GM12872 (cell line): ENCODE measurements at regions not wholly inside any gene's neighbourhood (a gene's known extent, or its start where the extent isn't known, plus 50 kb on each side); places are given as distances from the start of the nearest gene placed in this dataset.

Experiments used
- TF ChIP-seq, protein P1 (sequence below): IDR thresholded peaks from 3 replicates; pipeline ENCODE4 v1.5.1; 2011; ENCODE audit warnings: low read depth, mild to moderate bottlenecking, low read length, moderate library complexity; ENCODE audit not compliant: insufficient read depth

- TF ChIP-seq, protein P1, sequence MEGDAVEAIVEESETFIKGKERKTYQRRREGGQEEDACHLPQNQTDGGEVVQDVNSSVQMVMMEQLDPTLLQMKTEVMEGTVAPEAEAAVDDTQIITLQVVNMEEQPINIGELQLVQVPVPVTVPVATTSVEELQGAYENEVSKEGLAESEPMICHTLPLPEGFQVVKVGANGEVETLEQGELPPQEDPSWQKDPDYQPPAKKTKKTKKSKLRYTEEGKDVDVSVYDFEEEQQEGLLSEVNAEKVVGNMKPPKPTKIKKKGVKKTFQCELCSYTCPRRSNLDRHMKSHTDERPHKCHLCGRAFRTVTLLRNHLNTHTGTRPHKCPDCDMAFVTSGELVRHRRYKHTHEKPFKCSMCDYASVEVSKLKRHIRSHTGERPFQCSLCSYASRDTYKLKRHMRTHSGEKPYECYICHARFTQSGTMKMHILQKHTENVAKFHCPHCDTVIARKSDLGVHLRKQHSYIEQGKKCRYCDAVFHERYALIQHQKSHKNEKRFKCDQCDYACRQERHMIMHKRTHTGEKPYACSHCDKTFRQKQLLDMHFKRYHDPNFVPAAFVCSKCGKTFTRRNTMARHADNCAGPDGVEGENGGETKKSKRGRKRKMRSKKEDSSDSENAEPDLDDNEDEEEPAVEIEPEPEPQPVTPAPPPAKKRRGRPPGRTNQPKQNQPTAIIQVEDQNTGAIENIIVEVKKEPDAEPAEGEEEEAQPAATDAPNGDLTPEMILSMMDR, result no peak
Measured at GRCh38 chr4:136526517-136526916, 1005.8 kb downstream of the PCDH18 start.

- TF ChIP-seq, protein P1, result no peak
Measured at GRCh38 chr4:136524039-136524438, 1008.3 kb downstream of the PCDH18 start.

DNA sequence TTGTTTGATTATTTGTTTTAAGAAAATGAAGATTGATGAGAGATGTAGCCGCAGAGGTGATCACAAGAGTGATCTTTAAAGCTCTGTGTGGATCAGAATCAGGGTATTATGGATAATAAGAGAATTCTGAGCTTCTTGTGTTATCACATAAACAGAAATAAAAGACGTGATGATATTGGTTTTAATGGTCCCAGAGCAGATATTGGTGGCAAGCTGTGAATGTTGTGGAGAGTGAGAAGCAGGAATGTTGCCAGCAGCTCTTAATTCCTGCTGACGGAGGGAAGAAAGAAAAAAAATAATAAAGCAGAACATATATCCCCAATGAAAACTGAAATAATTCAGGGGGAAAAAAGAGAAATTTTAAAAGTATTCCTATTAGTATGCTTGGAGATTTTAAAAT, 1015.9 kb downstream of the PCDH18 start:
- TF ChIP-seq, protein P1, result no peak

- TF ChIP-seq, protein P1, result no peak
Measured at GRCh38 chr4:136505020-136505419, 1027.3 kb downstream of the PCDH18 start.

DNA sequence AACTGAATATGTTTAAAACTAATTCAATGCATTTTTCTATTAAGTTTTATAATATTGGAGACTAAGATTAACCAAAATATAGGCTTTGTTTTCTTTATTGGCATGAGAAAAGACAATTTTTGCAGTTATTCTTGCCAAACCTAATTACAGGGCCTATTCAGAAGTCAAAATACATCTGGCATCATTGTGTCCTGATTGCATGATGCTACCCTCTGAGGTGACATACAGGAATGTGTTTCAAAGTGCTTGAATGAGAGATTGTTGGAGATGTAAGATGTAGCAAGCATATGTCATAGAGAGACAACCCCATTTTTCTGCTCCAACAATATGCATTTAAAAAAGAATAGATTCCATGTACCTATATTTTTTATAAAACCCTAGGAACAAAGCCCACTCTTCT, 1036.4 kb downstream of the PCDH18 start:
- TF ChIP-seq, protein P1, result no peak

GRCh38 chr4:136495076-136495475, 1037.2 kb downstream of the PCDH18 start:
- TF ChIP-seq, protein P1, result no peak

- TF ChIP-seq, protein P1, result no peak
Measured at GRCh38 chr4:136489101-136489500, 1043.2 kb downstream of the PCDH18 start.

DNA sequence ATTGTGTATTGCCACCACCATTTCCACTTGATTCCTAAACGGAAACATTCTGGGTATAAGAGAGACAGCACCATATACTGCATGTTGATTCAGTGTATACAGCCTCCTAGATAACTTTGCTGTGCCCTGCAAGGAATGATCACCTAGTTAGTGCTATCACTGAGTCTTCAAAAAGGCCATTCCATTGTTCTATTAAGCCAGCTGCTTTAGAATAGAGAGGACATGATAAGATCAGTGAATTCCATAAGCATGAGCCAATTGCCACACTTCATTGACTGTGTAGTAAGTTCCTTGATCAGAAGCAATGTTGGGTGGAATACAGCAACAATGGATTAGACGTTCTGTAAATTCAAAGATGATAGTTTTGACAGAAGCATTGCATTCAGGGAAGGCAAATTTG, 1047.3 kb downstream of the PCDH18 start:
- TF ChIP-seq, protein P1, result no peak
